Osteoblast (primary cell): ENCODE measurements at regions not wholly inside any gene's neighbourhood (a gene's known extent, or its start where the extent isn't known, plus 50 kb on each side); places are given as distances from the start of the nearest gene placed in this dataset.

ENCODE experiments used
- DNase-seq: peaks from one replicate; pipeline ENCODE4 v3.0.0; 2011; ENCODE audit warnings: low spot score, mixed read lengths; ENCODE audit not compliant: insufficient read length; ENCODE audit errors: missing footprints
- H2AFZ ChIP-seq: 2 replicates; pipeline ENCODE4 v1.6.0; 2011; ENCODE audit warnings: mild to moderate bottlenecking, low read length
- H3K27ac ChIP-seq: 2 replicates; pipeline ENCODE4 v1.5.1; 2011; ENCODE audit warnings: mild to moderate bottlenecking, low read depth, low read length, moderate library complexity
- H3K27me3 ChIP-seq: 2 replicates; pipeline ENCODE4 v1.6.0; 2012; ENCODE audit warnings: mild to moderate bottlenecking, control low read depth, inconsistent platforms, low read length, moderate library complexity; ENCODE audit not compliant: insufficient read depth
- H3K36me3 ChIP-seq: 2 replicates; pipeline ENCODE4 v1.5.1; 2011; ENCODE audit warnings: mild to moderate bottlenecking, low read length, control low read depth, moderate library complexity; ENCODE audit not compliant: insufficient read depth
- H3K4me1 ChIP-seq: 2 replicates; pipeline ENCODE4 v1.5.1; 2011; ENCODE audit warnings: mild to moderate bottlenecking, low read length, control low read depth, moderate library complexity; ENCODE audit not compliant: insufficient read depth
- H3K4me2 ChIP-seq: 2 replicates; pipeline ENCODE4 v1.6.0; 2011; ENCODE audit warnings: mild to moderate bottlenecking, low read length; ENCODE audit not compliant: insufficient read depth
- H3K4me3 ChIP-seq: fragments of 200-600 bp; sonication (generic); 3 replicates; pipeline ENCODE4 v1.5.1; 2012; ENCODE audit warnings: mild to moderate bottlenecking, low read length, inconsistent platforms; ENCODE audit not compliant: insufficient read depth
- H3K79me2 ChIP-seq: 2 replicates; pipeline ENCODE4 v1.6.0; 2012; ENCODE audit warnings: mild to moderate bottlenecking, low read length, control low read depth, inconsistent platforms; ENCODE audit not compliant: insufficient read depth
- H3K9me3 ChIP-seq: 2 replicates; pipeline ENCODE4 v1.5.1; 2011; ENCODE audit warnings: low read depth, low read length, control low read depth
- H4K20me1 ChIP-seq: 2 replicates; pipeline ENCODE4 v1.6.0; 2012; ENCODE audit warnings: mild to moderate bottlenecking, low read length, control low read depth; ENCODE audit not compliant: insufficient read depth
- TF ChIP-seq, protein P1 (sequence below): IDR thresholded peaks from 2 replicates; pipeline ENCODE4 v1.5.1; 2011; ENCODE audit warnings: mild to moderate bottlenecking, low read depth, low read length, moderate library complexity; ENCODE audit errors: extremely low read depth

DNA sequence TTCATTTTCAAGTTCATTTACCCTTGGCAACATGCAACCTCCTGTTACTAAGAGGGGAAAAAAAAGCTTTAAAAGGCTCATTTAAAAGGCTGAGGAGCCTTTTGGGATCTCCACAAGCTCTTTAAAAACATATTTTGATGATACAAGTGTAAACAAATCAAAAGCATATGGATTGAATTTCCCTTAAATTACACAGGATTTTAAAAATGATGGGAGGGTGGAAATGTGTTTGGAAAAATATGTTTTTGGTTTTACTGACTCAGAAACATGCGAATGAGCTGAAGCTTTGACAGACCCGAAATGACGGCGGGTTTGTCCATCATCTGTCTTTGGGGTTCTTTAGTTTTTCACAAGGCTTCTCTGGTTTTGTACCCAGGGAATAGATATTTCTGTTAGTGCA is 180.6 kb upstream of the CCDC68 start:
- H3K36me3 ChIP-seq = no peaks in the 10 kb centered on the region
- no peaks in the 10 kb centered on the region for H3K79me2 ChIP-seq
- TF ChIP-seq, protein P1, sequence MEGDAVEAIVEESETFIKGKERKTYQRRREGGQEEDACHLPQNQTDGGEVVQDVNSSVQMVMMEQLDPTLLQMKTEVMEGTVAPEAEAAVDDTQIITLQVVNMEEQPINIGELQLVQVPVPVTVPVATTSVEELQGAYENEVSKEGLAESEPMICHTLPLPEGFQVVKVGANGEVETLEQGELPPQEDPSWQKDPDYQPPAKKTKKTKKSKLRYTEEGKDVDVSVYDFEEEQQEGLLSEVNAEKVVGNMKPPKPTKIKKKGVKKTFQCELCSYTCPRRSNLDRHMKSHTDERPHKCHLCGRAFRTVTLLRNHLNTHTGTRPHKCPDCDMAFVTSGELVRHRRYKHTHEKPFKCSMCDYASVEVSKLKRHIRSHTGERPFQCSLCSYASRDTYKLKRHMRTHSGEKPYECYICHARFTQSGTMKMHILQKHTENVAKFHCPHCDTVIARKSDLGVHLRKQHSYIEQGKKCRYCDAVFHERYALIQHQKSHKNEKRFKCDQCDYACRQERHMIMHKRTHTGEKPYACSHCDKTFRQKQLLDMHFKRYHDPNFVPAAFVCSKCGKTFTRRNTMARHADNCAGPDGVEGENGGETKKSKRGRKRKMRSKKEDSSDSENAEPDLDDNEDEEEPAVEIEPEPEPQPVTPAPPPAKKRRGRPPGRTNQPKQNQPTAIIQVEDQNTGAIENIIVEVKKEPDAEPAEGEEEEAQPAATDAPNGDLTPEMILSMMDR = no peak
- H4K20me1 ChIP-seq = no peaks in the 10 kb centered on the region
- H3K27me3 ChIP-seq = peaks cover 5% of the 10 kb centered on the region
- peaks cover 25% of the 10 kb centered on the region for H3K4me1 ChIP-seq
- H3K4me3 ChIP-seq = no peak overlapping the region
- H2AFZ ChIP-seq = no peak overlapping the region
- no peaks in the 10 kb centered on the region for H3K9me3 ChIP-seq
- H3K27ac ChIP-seq = no peak overlapping the region
- no peak for DNase-seq
- no peak overlapping the region for H3K4me2 ChIP-seq

DNA sequence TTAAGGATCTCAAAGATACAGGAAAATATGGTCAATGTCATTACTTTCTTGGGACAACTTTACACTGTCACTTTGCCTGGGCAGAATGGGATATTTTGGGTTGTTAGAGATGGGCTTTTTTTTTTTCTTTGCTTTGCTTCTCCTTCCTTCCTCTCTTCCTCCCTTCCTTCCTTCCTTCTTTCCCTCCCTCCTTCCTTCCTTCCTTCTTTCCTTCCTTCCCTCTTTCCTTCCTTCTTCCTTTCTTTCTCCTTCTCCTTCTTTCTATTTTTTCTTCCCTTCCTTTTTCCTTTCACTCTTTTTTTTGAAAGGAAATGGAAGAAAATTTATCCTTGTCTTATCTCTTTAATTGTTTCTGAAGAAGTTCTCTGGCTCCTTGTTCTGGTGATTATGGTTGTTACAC is 180.0 kb upstream of the CCDC68 start:
- peaks cover 25% of the 10 kb centered on the region for H3K4me1 ChIP-seq
- H4K20me1 ChIP-seq = no peaks in the 10 kb centered on the region
- H3K79me2 ChIP-seq = no peaks in the 10 kb centered on the region
- no peaks in the 10 kb centered on the region for H3K9me3 ChIP-seq
- DNase-seq = no peak
- H3K36me3 ChIP-seq = no peaks in the 10 kb centered on the region
- no peak overlapping the region for H2AFZ ChIP-seq
- peaks cover 5% of the 10 kb centered on the region for H3K27me3 ChIP-seq
- H3K4me3 ChIP-seq = no peak overlapping the region
- no peak overlapping the region for H3K27ac ChIP-seq
- TF ChIP-seq, protein P1 = no peak
- no peak overlapping the region for H3K4me2 ChIP-seq

DNA sequence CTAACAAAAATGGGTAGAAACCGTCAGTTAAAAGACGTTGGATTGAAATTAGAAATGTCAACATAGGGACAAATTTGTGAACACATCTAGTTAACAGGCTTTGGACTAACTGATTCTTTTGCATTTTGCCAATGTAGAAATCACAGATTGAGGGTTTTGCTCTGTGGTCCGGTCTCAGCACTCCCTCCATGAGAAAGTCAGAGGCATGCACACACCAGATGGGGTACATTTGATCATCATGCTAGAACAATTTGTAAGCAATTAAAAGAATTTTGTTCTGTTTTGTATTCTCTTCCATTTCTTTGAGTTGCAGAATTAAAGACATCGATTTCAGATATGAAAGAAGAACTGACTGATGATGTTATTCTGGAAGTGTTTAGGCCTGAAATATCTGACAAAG is 179.1 kb upstream of the CCDC68 start:
- peaks cover 5% of the 10 kb centered on the region for H3K27me3 ChIP-seq
- no peak overlapping the region for H3K4me2 ChIP-seq
- no peak overlapping the region for H3K27ac ChIP-seq
- TF ChIP-seq, protein P1 = no peak
- H3K9me3 ChIP-seq = no peaks in the 10 kb centered on the region
- no peaks in the 10 kb centered on the region for H3K79me2 ChIP-seq
- no peak overlapping the region for H2AFZ ChIP-seq
- no peaks in the 10 kb centered on the region for H4K20me1 ChIP-seq
- no peak overlapping the region for H3K4me3 ChIP-seq
- no peak for DNase-seq
- no peaks in the 10 kb centered on the region for H3K36me3 ChIP-seq
- peaks cover 25% of the 10 kb centered on the region for H3K4me1 ChIP-seq

DNA sequence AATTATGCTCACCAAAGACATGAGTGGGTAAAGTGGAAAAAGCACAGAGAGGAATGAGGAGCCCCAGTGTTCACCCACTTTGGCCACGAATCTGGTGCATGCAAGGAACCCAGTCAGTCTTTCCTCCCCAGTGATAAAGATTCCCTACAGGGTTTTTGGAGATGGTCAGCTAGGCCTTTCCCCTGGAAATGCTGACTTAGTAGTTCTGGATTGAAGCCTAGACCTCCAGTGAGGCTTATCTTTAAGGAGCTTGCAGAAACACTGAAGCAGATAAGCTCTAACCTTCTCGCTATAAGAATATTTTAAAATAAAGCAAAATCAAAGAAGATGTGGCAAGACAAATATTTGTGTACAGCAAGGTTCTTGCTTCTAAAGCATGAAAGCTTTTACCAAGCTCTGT is 178.3 kb upstream of the CCDC68 start:
- no peaks in the 10 kb centered on the region for H3K9me3 ChIP-seq
- H3K27me3 ChIP-seq = peaks cover 5% of the 10 kb centered on the region
- no peak overlapping the region for H3K27ac ChIP-seq
- DNase-seq = no peak
- no peaks in the 10 kb centered on the region for H4K20me1 ChIP-seq
- H3K4me1 ChIP-seq = peaks cover 25% of the 10 kb centered on the region
- no peak overlapping the region for H3K4me3 ChIP-seq
- H2AFZ ChIP-seq = no peak overlapping the region
- H3K4me2 ChIP-seq = no peak overlapping the region
- H3K79me2 ChIP-seq = no peaks in the 10 kb centered on the region
- H3K36me3 ChIP-seq = no peaks in the 10 kb centered on the region
- TF ChIP-seq, protein P1 = no peak
